HepG2 (cell line): ENCODE measurements at regions not wholly inside any gene's neighbourhood (a gene's known extent, or its start where the extent isn't known, plus 50 kb on each side); places are given as distances from the start of the nearest gene placed in this dataset.

Experiments used
- ATAC-seq: fragments of 200-7000 bp; cut with Tn5 transposase; 3 replicates; pipeline ENCODE4 v1.9.1; 2020; ENCODE audit warnings: mild to moderate bottlenecking, moderate library complexity
- BruUV-seq: library from RNA; stranded (reverse); fragments of 400-500 nt; replicated peaks from 2 replicates; lab custom pipeline; 2021; lab: Mats Ljungman, UMichigan
- CTCF ChIA-PET: fragments of 300-600 bp; formaldehyde crosslinking; extraction: SDS; loops from one replicate; lab custom pipeline; 2021; ENCODE audit warnings: low total read pairs, inconsistent platforms, low intra/inter-chr PET ratio; lab: Yijun Ruan, JAX
- POLR2A ChIA-PET: fragments of 350-600 bp; sonication (Branson Sonifier 250); formaldehyde crosslinking; loops from one replicate; lab custom pipeline; 2020; ENCODE audit warnings: antibody characterized with exemption, inconsistent platforms; lab: Yijun Ruan, JAX
- DNase-seq: peaks from one replicate; pipeline ENCODE4 v3.0.0-alpha.2; 2015; ENCODE audit warnings: low spot score
- FAIRE-seq: peaks from 3 replicates; lab custom pipeline; 2011; peaks lifted over from hg19 to GRCh38; lab: Jason Lieb, UNC
- H2AFZ ChIP-seq: one replicate; pipeline ENCODE4 v1.6.1; 2011; ENCODE audit warnings: low read length, inconsistent platforms
- H3K27ac ChIP-seq: fragments of 300-600 bp; 3 replicates; pipeline ENCODE4 v1.8.0; 2011; ENCODE audit warnings: mixed run types, mild to moderate bottlenecking, mixed read lengths, low read length, inconsistent platforms; ENCODE audit not compliant: insufficient read depth; ENCODE audit errors: extremely low read length
- H3K27me3 ChIP-seq, 2 experiments: fragments of 200-600 bp in 1 of 2; 2 replicates in 1 of 2; 3 replicates in 1 of 2; pipeline versions ENCODE4 v1.6.0 to v1.8.0; 2011; ENCODE audit warnings: low read length in 2 of 2, mild to moderate bottlenecking in 2 of 2, moderate library complexity in 2 of 2, inconsistent platforms in 1 of 2; ENCODE audit not compliant: insufficient read depth in 2 of 2, control insufficient read depth in 1 of 2
- H3K36me3 ChIP-seq, 2 experiments: fragments of 200-600 bp in 1 of 2; replicated peaks in 1 of 2; 2 replicates in 1 of 2; 3 replicates in 1 of 2; pipeline versions ENCODE4 v1.5.1 to v1.8.0; 2011; ENCODE audit warnings: low read length in 2 of 2, inconsistent platforms in 1 of 2; ENCODE audit not compliant: insufficient read depth in 2 of 2, control insufficient read depth in 1 of 2
- H3K4me1 ChIP-seq: 2 replicates; pipeline ENCODE4 v1.5.1; 2012; ENCODE audit warnings: low read length, inconsistent platforms; ENCODE audit not compliant: insufficient read depth
- H3K4me2 ChIP-seq: 2 replicates; pipeline ENCODE4 v1.6.0; 2011; ENCODE audit warnings: low read depth, low read length, inconsistent platforms
- H3K4me3 ChIP-seq, 3 experiments: fragments of 200-600 bp in 1 of 3; sonication (generic), shearing (Covaris generic) in 1 of 3; replicated peaks in 1 of 3; 2 replicates each; pipeline ENCODE4 v1.5.1; 2011 to 2016; ENCODE audit warnings: low read length in 3 of 3, inconsistent platforms in 2 of 3, low read depth in 2 of 3, mild to moderate bottlenecking in 2 of 3, control low read depth in 1 of 3, mixed read lengths in 1 of 3; ENCODE audit not compliant: insufficient read depth in 1 of 3
- H3K79me2 ChIP-seq: one replicate; pipeline ENCODE4 v1.6.1; 2011; ENCODE audit warnings: low read length, inconsistent platforms; ENCODE audit not compliant: insufficient read depth
- H3K9ac ChIP-seq: 2 replicates; pipeline ENCODE4 v1.6.0; 2011; ENCODE audit warnings: mild to moderate bottlenecking, low read depth, low read length, inconsistent platforms; ENCODE audit not compliant: insufficient read depth
- H3K9me3 ChIP-seq: 2 replicates; pipeline ENCODE4 v1.5.1; 2012; ENCODE audit warnings: mild to moderate bottlenecking, low read length
- H4K20me1 ChIP-seq: 2 replicates; pipeline ENCODE4 v1.6.0; 2011; ENCODE audit warnings: inconsistent platforms, mild to moderate bottlenecking, low read length, moderate library complexity; ENCODE audit not compliant: insufficient read depth
- ARID5B ChIP-seq: IDR thresholded peaks from 2 replicates; pipeline ENCODE4 v1.4.0; 2020; ENCODE audit warnings: mild to moderate bottlenecking, missing genetic modification reagents
- GTF3A ChIP-seq: sonication (generic); formaldehyde crosslinking; conservative IDR thresholded peaks from 2 replicates; pipeline ENCODE4 v1.4.0; 2020; ENCODE audit warnings: mild to moderate bottlenecking, missing genetic modification reagents
- HDAC2 ChIP-seq: sonication (generic); formaldehyde crosslinking; IDR thresholded peaks from 2 replicates; pipeline ENCODE4 v1.4.0; 2020; ENCODE audit warnings: missing genetic modification reagents
- KDM4B ChIP-seq: sonication (generic); formaldehyde crosslinking; IDR thresholded peaks from 2 replicates; pipeline ENCODE4 v1.4.0; 2020; ENCODE audit warnings: missing genetic modification reagents
- KDM5A ChIP-seq: fragments of 200-600 bp; sonication (generic); IDR thresholded peaks from 2 replicates; pipeline ENCODE4 v1.7.0; 2018; ENCODE audit warnings: antibody characterized with exemption, mild to moderate bottlenecking, low read length, borderline replicate concordance
- MYNN ChIP-seq: sonication (generic); formaldehyde crosslinking; IDR thresholded peaks from 2 replicates; pipeline ENCODE4 v1.4.0; 2020; ENCODE audit warnings: mild to moderate bottlenecking, low read depth, missing genetic modification reagents
- SNAPC2 ChIP-seq: sonication (generic); formaldehyde crosslinking; IDR thresholded peaks from 2 replicates; pipeline ENCODE4 v1.8.1; 2022; ENCODE audit warnings: mild to moderate bottlenecking, missing genetic modification reagents
- TEAD2 ChIP-seq: sonication (generic); formaldehyde crosslinking; IDR thresholded peaks from 2 replicates; pipeline ENCODE4 v1.9.0; 2021; ENCODE audit warnings: missing genetic modification reagents
- ZBTB34 ChIP-seq: sonication (generic); formaldehyde crosslinking; IDR thresholded peaks from 2 replicates; pipeline ENCODE4 v1.8.0; 2022; ENCODE audit warnings: mild to moderate bottlenecking, missing genetic modification reagents
- ZNF543 ChIP-seq: sonication (generic); formaldehyde crosslinking; IDR thresholded peaks from 2 replicates; pipeline ENCODE4 v1.4.0; 2020; ENCODE audit warnings: mild to moderate bottlenecking, missing genetic modification reagents
- ZNF572 ChIP-seq: sonication (generic); formaldehyde crosslinking; IDR thresholded peaks from 2 replicates; pipeline ENCODE4 v1.5.1; 2020; ENCODE audit warnings: mild to moderate bottlenecking, missing genetic modification reagents
- ZNF780A ChIP-seq: sonication (generic); formaldehyde crosslinking; IDR thresholded peaks from 2 replicates; pipeline ENCODE4 v1.8.0; 2022; ENCODE audit warnings: mild to moderate bottlenecking, missing genetic modification reagents, moderate library complexity
- WGBS: methylation state at CpG from one replicate; pipeline ENCODE4 v1.1.6; 2017; ENCODE audit warnings: low lambda C conversion rate; 5-methylcytosine and 5-hydroxymethylcytosine counted together
- in situ Hi-C: cut with HindIII; loops from 2 replicates; pipeline ENCODE4 v1.10.0; 2017; ENCODE audit warnings: low pct_unique_long_range_greater_than_20kb; ENCODE audit not compliant: extremely low pct_ligation_motif_present
- intact Hi-C: fragments of 100-400 bp; cut with micrococcal nuclease; formaldehyde crosslinking; loops from one replicate; pipeline ENCODE4 v1.10.0; 2022; ENCODE audit not compliant: unreplicated experiment
- TF ChIP-seq, protein P1 (sequence below): IDR thresholded peaks from 2 replicates; pipeline ENCODE4 v1.6.1; 2016
- TF ChIP-seq, protein P2 (sequence below): IDR thresholded peaks from 2 replicates; pipeline ENCODE4 v1.6.1; 2016; ENCODE audit warnings: missing compliant biosample characterization, missing genetic modification reagents, borderline replicate concordance
- TF ChIP-seq, protein P3 (sequence below): sonication (generic); formaldehyde crosslinking; IDR thresholded peaks from 2 replicates; pipeline ENCODE4 v1.5.0; 2020; ENCODE audit warnings: mild to moderate bottlenecking, missing genetic modification reagents

DNA sequence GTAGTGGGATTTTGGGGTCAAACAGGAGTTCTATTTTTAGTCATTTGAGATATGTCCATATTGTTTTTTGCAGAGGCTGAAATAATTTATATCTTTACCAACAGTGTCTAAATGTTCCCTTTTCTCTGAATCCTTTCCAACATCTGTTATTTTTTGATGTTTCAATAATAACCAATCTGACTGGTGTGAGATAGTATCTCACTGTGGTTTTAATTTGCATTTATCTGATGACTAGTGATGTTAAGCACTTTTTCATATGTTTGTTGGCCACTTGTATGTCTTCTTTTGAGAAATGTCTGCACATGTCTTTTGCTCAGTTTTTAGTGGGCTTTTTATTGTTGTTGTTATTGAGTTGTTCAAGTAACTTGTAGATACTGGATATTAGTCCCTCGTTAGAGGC lies 1325.0 kb downstream of the BRINP3 start (continued):
- TF ChIP-seq KDM4B (CRISPR knock-in tag) (no peak), HDAC2 (no peak), ZNF780A (CRISPR knock-in tag) (no peak), SNAPC2 (CRISPR knock-in tag) (no peak), ZNF543 (CRISPR knock-in tag) (no peak), ARID5B (CRISPR knock-in tag) (no peak)

- ATAC-seq (no peak), DNase-seq (no peak), FAIRE-seq (no peak)
- in situ Hi-C loops, result no loop called here
- Histone ChIP-seq H3K4me2 (no peak overlapping the region), H3K9me3 (no peaks in the 10 kb centered on the region), H4K20me1 (no peaks in the 10 kb centered on the region), H3K9ac (no peak overlapping the region), H3K27ac (no peak overlapping the region), H3K27me3 (no peaks in the 10 kb centered on the region), H3K4me3 (no peak overlapping the region), H2AFZ (no peak overlapping the region), H3K36me3 (no peaks in the 10 kb centered on the region), H3K79me2 (no peaks in the 10 kb centered on the region), H3K4me1 (no peaks in the 10 kb centered on the region)
- POLR2A ChIA-PET, result no interaction called here
- WGBS, result 7% methylated on average over 6 of the region's 6 CpGs
- CTCF ChIA-PET, result no interaction called here
- intact Hi-C loops, result no loop called here
- BruUV-seq, result no TSS peak
- no peak for TF ChIP-seq KDM5A
- TF ChIP-seq ZBTB34, result no peak
- no peak for TF ChIP-seq GTF3A (CRISPR knock-in tag)
- TF ChIP-seq TEAD2, result no peak
- TF ChIP-seq, protein P1, sequence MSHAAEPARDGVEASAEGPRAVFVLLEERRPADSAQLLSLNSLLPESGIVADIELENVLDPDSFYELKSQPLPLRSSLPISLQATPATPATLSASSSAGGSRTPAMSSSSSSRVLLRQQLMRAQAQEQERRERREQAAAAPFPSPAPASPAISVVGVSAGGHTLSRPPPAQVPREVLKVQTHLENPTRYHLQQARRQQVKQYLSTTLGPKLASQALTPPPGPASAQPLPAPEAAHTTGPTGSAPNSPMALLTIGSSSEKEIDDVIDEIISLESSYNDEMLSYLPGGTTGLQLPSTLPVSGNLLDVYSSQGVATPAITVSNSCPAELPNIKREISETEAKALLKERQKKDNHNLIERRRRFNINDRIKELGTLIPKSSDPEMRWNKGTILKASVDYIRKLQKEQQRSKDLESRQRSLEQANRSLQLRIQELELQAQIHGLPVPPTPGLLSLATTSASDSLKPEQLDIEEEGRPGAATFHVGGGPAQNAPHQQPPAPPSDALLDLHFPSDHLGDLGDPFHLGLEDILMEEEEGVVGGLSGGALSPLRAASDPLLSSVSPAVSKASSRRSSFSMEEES (CRISPR knock-in tag), result no peak
- no peak for TF ChIP-seq ZNF572 (CRISPR knock-in tag)
- TF ChIP-seq, protein P2, sequence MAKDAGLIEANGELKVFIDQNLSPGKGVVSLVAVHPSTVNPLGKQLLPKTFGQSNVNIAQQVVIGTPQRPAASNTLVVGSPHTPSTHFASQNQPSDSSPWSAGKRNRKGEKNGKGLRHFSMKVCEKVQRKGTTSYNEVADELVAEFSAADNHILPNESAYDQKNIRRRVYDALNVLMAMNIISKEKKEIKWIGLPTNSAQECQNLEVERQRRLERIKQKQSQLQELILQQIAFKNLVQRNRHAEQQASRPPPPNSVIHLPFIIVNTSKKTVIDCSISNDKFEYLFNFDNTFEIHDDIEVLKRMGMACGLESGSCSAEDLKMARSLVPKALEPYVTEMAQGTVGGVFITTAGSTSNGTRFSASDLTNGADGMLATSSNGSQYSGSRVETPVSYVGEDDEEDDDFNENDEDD (CRISPR knock-in tag), result no peak
- TF ChIP-seq MYNN, result no peak
- TF ChIP-seq, protein P3, sequence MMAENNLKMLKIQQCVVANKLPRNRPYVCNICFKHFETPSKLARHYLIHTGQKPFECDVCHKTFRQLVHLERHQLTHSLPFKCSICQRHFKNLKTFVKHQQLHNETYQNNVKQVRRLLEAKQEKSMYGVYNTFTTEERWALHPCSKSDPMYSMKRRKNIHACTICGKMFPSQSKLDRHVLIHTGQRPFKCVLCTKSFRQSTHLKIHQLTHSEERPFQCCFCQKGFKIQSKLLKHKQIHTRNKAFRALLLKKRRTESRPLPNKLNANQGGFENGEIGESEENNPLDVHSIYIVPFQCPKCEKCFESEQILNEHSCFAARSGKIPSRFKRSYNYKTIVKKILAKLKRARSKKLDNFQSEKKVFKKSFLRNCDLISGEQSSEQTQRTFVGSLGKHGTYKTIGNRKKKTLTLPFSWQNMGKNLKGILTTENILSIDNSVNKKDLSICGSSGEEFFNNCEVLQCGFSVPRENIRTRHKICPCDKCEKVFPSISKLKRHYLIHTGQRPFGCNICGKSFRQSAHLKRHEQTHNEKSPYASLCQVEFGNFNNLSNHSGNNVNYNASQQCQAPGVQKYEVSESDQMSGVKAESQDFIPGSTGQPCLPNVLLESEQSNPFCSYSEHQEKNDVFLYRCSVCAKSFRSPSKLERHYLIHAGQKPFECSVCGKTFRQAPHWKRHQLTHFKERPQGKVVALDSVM (CRISPR knock-in tag), result no peak
Observed at GRCh38 chr1:189158155-189158554, 1319.5 kb downstream of the BRINP3 start.
